Caco-2 (cell line): ENCODE measurements at regions not wholly inside any gene's neighbourhood (a gene's known extent, or its start where the extent isn't known, plus 50 kb on each side); places are given as distances from the start of the nearest gene placed in this dataset.

Source experiments
- BruUV-seq: library from RNA; stranded (reverse); fragments of 400-500 nt; replicated peaks from 2 replicates; lab custom pipeline; 2021; lab: Mats Ljungman, UMichigan
- CTCF ChIA-PET: fragments of 300-600 bp; sonication (Branson Sonifier 250); formaldehyde crosslinking; loops from one replicate; lab custom pipeline; 2022; ENCODE audit warnings: antibody characterized with exemption; lab: Charles Lee
- POLR2A ChIA-PET: fragments of 300-600 bp; sonication (Branson Sonifier 250); formaldehyde crosslinking; loops from one replicate; lab custom pipeline; 2022; ENCODE audit warnings: antibody characterized with exemption; lab: Charles Lee
- DNase-seq, 2 experiments: peaks; one replicate each; pipeline versions ENCODE4 v3.0.0 to v3.0.0-alpha.2; 2020 to 2022
- H3K27me3 ChIP-seq: replicated peaks from 2 replicates; pipeline ENCODE4 v1.6.0; 2011; ENCODE audit warnings: low read length; ENCODE audit not compliant: control insufficient read depth, insufficient read depth
- H3K36me3 ChIP-seq: 2 replicates; pipeline ENCODE4 v1.5.1; 2011; ENCODE audit warnings: low read length; ENCODE audit not compliant: control insufficient read depth, insufficient read depth
- H3K4me1 ChIP-seq: fragments of 250-450 bp; sonication (Bioruptor Pico); 2 replicates; pipeline ENCODE4 v1.5.1; 2020; ENCODE audit warnings: mild to moderate bottlenecking
- H3K4me3 ChIP-seq: 2 replicates; pipeline ENCODE4 v1.5.1; 2011; ENCODE audit warnings: low read depth, mild to moderate bottlenecking, control low read depth, low read length
- H3K9me3 ChIP-seq: fragments of 250-450 bp; sonication (Bioruptor Pico); 2 replicates; pipeline ENCODE4 v1.5.1; 2020; ENCODE audit warnings: mild to moderate bottlenecking, moderate library complexity
- H3K27ac Mint-ChIP-seq: one replicate; pipeline ENCODE4 v1.8.0; 2022; ENCODE audit warnings: mixed read lengths; ENCODE audit not compliant: unreplicated experiment
- H3K27me3 Mint-ChIP-seq: one replicate; pipeline ENCODE4 v1.8.0; 2022; ENCODE audit warnings: mixed read lengths; ENCODE audit not compliant: insufficient read depth, unreplicated experiment
- H3K36me3 Mint-ChIP-seq: one replicate; pipeline ENCODE4 v1.8.0; 2022; ENCODE audit warnings: mild to moderate bottlenecking, mixed read lengths; ENCODE audit not compliant: insufficient read depth, unreplicated experiment
- H3K4me1 Mint-ChIP-seq: one replicate; pipeline ENCODE4 v1.8.0; 2022; ENCODE audit warnings: low read depth, mixed read lengths; ENCODE audit not compliant: unreplicated experiment
- H3K4me3 Mint-ChIP-seq: one replicate; pipeline ENCODE4 v1.8.0; 2022; ENCODE audit warnings: mild to moderate bottlenecking, moderate library complexity, mixed read lengths; ENCODE audit not compliant: unreplicated experiment
- H3K9me3 Mint-ChIP-seq: one replicate; pipeline ENCODE4 v1.8.0; 2022; ENCODE audit warnings: mixed read lengths; ENCODE audit not compliant: unreplicated experiment
- intact Hi-C: fragments of 100-400 bp; cut with micrococcal nuclease; formaldehyde crosslinking; loops from one replicate; pipeline ENCODE4 v1.10.0; 2022; ENCODE audit not compliant: unreplicated experiment
- TF ChIP-seq, protein P1 (sequence below), 2 experiments: fragments of 200-600 bp in 1 of 2; IDR thresholded peaks; 1 replicate in 1 of 2; 2 replicates in 1 of 2; pipeline versions ENCODE4 v1.5.1 to v1.8.0; 2011 to 2022; ENCODE audit warnings: antibody characterized with exemption in 1 of 2, control low read depth in 1 of 2, inconsistent platforms in 1 of 2, low read depth in 1 of 2, low read length in 1 of 2, mild to moderate bottlenecking in 1 of 2, moderate library complexity in 1 of 2; ENCODE audit not compliant: insufficient read depth in 1 of 2, severe bottlenecking in 1 of 2, unreplicated experiment in 1 of 2

DNA sequence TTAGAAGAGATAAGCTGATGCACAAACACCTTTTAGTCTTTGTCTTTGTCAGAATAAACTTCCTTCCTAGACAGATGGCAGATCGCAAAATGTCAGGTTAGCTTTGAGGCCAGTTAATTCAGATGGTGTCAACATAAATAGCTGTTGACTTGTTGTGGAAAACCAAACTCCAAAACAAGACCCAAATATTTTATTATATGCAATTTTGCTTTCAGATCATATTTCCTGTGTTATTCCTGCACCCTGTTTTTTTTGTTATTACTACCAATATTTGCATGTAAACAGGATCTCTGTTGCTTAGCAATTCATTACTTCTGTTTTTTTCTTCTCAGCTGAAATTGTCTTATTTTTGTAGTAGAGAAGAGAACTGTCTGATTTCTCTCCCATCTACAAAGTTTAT lies 316.0 kb downstream of the ETS1 start:
- Mint-ChIP-seq H3K9me3 (no peaks in the 10 kb centered on the region), H3K36me3 (no peaks in the 10 kb centered on the region), H3K27me3 (peaks cover 11% of the 10 kb centered on the region), H3K27ac (no peak overlapping the region), H3K4me3 (no peak overlapping the region), H3K4me1 (no peaks in the 10 kb centered on the region)
- DNase-seq = no peak
- intact Hi-C loops = no loop called here
- Histone ChIP-seq H3K36me3 (no peaks in the 10 kb centered on the region), H3K27me3 (no peaks in the 10 kb centered on the region), H3K9me3 (no peaks in the 10 kb centered on the region), H3K4me3 (no peak overlapping the region), H3K4me1 (no peaks in the 10 kb centered on the region)
- ChIA-PET CTCF (no interaction called here), POLR2A (no interaction called here)
- no TSS peak for BruUV-seq
- TF ChIP-seq, protein P1, sequence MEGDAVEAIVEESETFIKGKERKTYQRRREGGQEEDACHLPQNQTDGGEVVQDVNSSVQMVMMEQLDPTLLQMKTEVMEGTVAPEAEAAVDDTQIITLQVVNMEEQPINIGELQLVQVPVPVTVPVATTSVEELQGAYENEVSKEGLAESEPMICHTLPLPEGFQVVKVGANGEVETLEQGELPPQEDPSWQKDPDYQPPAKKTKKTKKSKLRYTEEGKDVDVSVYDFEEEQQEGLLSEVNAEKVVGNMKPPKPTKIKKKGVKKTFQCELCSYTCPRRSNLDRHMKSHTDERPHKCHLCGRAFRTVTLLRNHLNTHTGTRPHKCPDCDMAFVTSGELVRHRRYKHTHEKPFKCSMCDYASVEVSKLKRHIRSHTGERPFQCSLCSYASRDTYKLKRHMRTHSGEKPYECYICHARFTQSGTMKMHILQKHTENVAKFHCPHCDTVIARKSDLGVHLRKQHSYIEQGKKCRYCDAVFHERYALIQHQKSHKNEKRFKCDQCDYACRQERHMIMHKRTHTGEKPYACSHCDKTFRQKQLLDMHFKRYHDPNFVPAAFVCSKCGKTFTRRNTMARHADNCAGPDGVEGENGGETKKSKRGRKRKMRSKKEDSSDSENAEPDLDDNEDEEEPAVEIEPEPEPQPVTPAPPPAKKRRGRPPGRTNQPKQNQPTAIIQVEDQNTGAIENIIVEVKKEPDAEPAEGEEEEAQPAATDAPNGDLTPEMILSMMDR (IDR thresholded peaks at IDR 0.05; ENCODE audit: insufficient read depth in 1 of 2, low read depth in 1 of 2, low read length in 1 of 2, severe bottlenecking in 1 of 2, unreplicated experiment in 1 of 2) = no peak

DNA sequence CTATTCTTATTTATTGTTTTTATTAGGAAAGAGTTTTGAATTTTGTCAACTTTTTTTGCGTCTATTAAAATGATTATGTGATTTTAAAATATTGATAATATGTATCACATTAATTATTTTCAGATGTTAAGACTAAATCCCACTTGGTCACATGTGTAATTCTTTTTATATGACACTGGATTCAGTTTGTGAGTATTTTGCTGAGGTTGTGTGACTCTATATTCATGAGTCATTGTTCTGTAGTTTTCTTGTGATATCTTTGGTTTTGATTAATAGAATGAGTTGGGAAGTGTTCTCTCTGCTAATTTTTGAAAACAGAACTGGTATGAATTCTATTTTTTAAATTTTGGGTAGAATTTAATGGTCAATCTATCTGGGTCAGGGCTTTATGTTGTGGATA lies 317.9 kb downstream of the ETS1 start:
- Histone ChIP-seq H3K4me1 (no peaks in the 10 kb centered on the region), H3K9me3 (no peaks in the 10 kb centered on the region), H3K4me3 (no peak overlapping the region), H3K36me3 (no peaks in the 10 kb centered on the region), H3K27me3 (no peaks in the 10 kb centered on the region)
- Mint-ChIP-seq H3K36me3 (no peaks in the 10 kb centered on the region), H3K27ac (no peak overlapping the region), H3K4me3 (no peak overlapping the region), H3K27me3 (peaks cover 7% of the 10 kb centered on the region), H3K9me3 (no peaks in the 10 kb centered on the region), H3K4me1 (no peaks in the 10 kb centered on the region)
- no peak for DNase-seq
- TF ChIP-seq, protein P1 (IDR thresholded peaks at IDR 0.05; ENCODE audit: insufficient read depth in 1 of 2, low read depth in 1 of 2, low read length in 1 of 2, severe bottlenecking in 1 of 2, unreplicated experiment in 1 of 2) = no peak
- BruUV-seq = no TSS peak
- intact Hi-C loops = no loop called here
- POLR2A ChIA-PET = no interaction called here
- CTCF ChIA-PET = interaction anchor here (0.8 kb wide), 1 partner anchor 112 kb away, joined by 3 read pairs; no protein-coding TSS in a partner anchor

DNA sequence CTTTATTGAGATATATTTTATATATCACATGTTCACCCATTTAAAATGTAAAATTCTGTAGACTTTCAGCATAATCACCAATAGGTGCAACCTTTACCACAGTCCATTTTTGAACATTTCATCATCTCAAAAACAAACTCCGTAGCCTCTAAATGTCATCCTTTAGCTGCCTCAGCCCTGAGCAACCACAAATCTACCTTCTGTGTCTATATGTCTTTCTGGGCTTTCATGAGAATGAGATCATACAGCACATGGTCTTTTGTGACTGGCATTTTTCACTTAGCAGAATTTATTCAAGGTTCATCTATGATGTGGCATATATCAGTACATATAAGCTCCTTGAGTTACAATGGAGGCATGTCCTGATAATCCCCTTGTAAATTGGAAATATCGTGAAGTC lies 320.5 kb downstream of the ETS1 start:
- intact Hi-C loops = no loop called here
- Histone ChIP-seq H3K36me3 (no peaks in the 10 kb centered on the region), H3K4me1 (no peaks in the 10 kb centered on the region), H3K9me3 (no peaks in the 10 kb centered on the region), H3K4me3 (no peak overlapping the region), H3K27me3 (no peaks in the 10 kb centered on the region)
- TF ChIP-seq, protein P1 (IDR thresholded peaks at IDR 0.05; ENCODE audit: insufficient read depth in 1 of 2, low read depth in 1 of 2, low read length in 1 of 2, severe bottlenecking in 1 of 2, unreplicated experiment in 1 of 2) = no peak
- CTCF ChIA-PET = no interaction called here
- Mint-ChIP-seq H3K36me3 (no peaks in the 10 kb centered on the region), H3K4me3 (no peak overlapping the region), H3K9me3 (no peaks in the 10 kb centered on the region), H3K27me3 (peaks cover 14% of the 10 kb centered on the region), H3K4me1 (no peaks in the 10 kb centered on the region), H3K27ac (no peak overlapping the region)
- POLR2A ChIA-PET = no interaction called here
- no peak for DNase-seq
- no TSS peak for BruUV-seq
